ENCODE measurements at regions not wholly inside any gene's neighbourhood (a gene's known extent, or its start where the extent isn't known, plus 50 kb on each side); places are given as distances from the start of the nearest gene placed in this dataset.
"Not testable (repeated sequence)": the region's sequence is repeated elsewhere in the genome, so short reads cannot be mapped to it uniquely, and the experiment has no call there.

DNA sequence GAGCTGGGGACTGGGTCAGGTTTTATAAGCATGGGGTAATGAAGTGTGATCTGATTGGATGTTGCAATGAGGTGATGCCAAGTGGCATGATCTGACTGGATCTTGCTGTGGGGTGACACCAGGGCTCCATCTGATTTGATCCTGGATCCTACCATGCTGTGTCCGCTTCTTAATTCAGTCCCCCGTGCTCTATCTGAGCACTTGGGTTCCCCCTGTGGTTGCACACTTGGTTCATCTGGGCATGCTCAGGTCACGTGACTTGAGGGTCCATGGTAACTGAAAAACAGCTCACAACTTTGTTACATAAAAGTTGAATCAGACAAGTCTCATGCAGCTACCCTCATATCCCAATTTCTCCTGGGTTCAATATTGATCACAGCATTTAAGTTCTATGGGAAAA is 448.6 kb upstream of the NRP1 start:
- DNase-seq (ENCODE audit: low read depth): no peak

DNA sequence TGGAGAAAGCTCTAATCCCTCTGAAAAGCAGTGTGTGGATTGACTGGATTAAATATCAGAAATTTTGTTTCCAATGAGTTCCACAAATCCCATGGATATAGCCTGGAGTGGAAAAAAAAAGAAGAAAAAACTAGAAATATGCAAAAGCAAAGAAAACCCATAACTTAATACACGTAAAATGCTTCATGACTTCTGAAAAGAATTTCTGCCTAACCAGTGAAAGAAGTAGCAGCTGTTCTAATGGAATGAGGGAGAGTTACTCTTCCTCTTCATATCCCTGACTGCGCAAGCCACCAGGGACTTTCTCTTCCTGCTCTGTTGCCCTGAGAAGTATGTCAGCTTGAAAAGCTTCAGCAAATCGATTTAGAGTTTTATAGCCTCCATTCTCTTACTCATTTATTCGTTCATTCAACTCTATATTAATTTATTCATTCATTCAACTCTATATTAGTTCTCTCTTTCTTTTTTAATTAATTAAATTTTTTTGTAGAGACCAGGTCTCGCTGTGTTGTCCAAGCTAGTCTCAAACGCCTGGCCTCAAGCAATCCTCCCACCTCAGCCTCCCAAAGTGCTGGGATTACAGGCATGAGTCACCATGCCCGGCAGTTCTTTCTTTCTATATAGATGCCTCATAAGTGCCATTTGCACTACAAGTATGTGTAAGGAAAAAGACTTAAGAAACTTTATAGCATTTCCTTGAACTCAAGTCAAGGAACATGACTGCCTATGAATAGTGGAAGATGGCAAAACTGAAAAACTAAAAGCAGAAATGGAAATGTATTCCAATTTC is 447.3 kb upstream of the NRP1 start:
- no peak for DNase-seq (ENCODE audit: low read depth)

DNA sequence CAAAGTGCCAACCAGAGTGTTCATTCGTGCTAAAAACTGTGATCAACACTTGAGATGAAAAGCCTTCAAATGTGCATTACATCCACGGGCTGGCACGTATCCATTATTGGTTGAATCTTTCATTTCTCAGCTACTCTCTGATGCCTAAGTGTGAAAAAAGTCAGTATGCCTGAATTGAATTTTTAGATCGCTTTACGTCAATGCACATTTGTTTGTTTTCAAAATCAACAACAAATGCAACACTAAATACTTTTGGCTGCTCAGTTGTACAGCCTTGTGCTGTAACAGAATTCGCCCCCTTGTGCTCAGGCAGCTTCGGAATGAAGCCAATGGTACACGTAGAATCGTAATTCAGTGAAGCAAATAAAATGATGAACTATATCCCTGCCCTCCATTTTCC is 446.5 kb upstream of the NRP1 start:
- DNase-seq (ENCODE audit: low read depth): no peak

- no peak for DNase-seq (ENCODE audit: low read depth)
These were observed 442.8 kb upstream of the NRP1 start for GRCh38 chr10:33777223-33777622.

DNA sequence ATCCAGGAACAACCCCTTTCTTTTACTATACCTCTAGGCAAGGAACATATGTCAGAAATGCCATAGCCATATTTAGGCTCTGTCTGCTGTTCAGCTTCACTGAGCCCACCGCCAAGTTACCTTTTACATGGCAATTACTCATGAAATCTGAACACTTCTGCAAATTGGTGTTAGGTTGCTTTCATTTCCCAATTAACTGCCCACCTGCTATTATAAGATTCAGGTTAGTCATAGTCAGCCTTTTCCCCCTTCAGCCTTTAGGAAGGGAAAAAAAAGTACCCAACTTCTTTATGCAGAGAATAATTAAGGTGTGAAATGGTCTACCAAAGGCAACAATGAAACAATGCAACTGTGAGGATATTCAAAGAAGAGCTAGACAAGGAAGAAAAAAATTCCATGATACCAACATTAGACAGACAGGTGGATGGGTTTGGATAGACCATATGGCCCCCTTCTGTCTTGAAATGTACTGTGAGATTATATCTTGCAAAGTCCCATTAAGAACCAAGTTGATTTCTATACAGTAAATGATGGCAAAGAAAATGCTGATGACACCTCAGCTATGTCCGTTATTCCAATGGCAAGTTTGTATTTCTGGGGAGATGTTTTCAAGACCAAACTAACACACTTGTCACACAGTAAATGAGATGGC is 442.1 kb upstream of the NRP1 start:
- no peak for DNase-seq (ENCODE audit: low read depth)

DNA sequence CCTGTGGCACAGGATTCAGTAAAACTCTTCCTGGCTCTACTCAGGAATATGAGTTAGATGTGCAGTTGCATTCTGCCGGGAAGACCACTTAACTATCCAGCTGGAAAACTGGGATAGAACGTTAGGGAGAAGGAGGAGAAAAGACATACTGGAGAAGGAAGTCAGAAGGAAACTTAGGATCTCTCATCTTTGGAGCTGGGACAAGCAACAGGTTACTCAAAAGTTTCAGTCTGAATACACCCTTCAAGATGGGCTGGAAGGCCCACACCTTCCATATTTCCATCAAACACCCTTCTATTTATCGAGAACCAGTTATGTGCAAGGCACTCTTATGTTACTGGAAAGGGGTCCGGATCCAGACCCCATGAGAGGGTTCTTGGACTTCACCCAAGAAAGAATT is 440.4 kb upstream of the NRP1 start:
- no peak for DNase-seq (ENCODE audit: low read depth)

- DNase-seq (ENCODE audit: low read depth): no peak
These were observed 439.5 kb upstream of the NRP1 start for GRCh38 chr10:33773886-33774480.

DNA sequence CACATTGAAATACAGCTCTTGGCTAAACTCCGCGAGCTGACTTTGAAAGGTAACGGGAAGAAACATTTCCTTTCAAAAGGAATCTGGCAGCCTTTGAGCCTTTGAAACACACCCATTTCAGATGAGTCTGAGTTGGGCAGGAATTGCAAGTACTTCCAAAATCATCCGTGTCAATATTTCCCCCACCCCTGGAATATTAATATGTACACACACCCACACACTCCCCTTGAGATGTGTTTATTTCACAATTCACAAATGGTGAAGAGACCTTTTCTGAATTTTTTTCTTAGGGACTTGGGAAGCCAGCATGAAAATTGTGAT is 438.7 kb upstream of the NRP1 start:
- no peak for DNase-seq (ENCODE audit: low read depth)

GRCh38 chr10:33772370-33773252 is 438.1 kb upstream of the NRP1 start:
- DNase-seq (ENCODE audit: low read depth): no peak

DNA sequence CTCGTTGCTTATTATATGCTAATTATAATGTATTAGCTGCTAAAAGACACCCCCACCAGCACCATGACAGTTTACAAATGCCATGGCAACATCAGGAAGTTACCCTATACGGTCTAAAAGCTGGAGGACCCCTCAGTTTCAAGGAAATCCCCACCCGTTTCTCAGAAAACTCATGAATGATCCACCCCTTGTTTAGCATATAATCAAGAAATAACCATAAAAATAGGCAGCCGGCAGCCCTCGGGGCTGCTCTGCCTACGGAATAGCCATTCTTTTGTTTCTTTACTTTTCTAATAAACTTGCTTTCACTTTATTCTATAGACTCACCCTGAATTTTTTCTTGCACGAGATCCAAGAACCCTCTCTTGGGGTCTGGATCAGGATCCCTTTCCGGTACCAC is 437.4 kb upstream of the NRP1 start:
- not testable (repeated sequence) for DNase-seq (ENCODE audit: low read depth)

GRCh38 chr10:33764694-33765185 is 430.3 kb upstream of the NRP1 start:
- DNase-seq (ENCODE audit: low read depth): no peak

- no peak for DNase-seq (ENCODE audit: low read depth)
These were observed 425.8 kb upstream of the NRP1 start for GRCh38 chr10:33760056-33760943.

GRCh38 chr10:33759191-33759590 is 424.7 kb upstream of the NRP1 start:
- DNase-seq (ENCODE audit: low read depth): no peak

- DNase-seq (ENCODE audit: low read depth): no peak
These were observed 423.8 kb upstream of the NRP1 start for GRCh38 chr10:33758299-33758698.

DNA sequence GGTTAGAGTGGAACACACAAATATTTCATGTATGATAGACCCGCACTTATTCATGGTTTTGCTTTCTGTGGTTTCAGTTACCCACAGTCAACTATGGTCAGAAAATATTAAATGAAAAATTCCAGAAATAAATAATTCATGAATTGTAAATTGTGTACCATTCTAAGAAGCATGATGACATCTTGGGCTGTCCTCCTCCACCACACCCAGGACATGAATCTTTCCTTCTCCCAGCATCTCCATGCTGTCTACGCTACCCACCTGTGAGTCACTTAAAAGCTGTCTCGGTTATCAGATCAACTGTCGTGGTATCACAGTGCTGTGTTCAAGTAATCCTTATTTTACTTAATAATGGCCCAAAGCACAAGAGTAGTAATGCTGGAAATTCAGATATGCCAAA is 419.6 kb upstream of the NRP1 start:
- no peak for DNase-seq (ENCODE audit: low read depth)

GRCh38 chr10:33753389-33753788 is 418.9 kb upstream of the NRP1 start:
- DNase-seq (ENCODE audit: low read depth): no peak

GRCh38 chr10:33749790-33750189 is 415.3 kb upstream of the NRP1 start:
- no peak for DNase-seq (ENCODE audit: low read depth)

DNA sequence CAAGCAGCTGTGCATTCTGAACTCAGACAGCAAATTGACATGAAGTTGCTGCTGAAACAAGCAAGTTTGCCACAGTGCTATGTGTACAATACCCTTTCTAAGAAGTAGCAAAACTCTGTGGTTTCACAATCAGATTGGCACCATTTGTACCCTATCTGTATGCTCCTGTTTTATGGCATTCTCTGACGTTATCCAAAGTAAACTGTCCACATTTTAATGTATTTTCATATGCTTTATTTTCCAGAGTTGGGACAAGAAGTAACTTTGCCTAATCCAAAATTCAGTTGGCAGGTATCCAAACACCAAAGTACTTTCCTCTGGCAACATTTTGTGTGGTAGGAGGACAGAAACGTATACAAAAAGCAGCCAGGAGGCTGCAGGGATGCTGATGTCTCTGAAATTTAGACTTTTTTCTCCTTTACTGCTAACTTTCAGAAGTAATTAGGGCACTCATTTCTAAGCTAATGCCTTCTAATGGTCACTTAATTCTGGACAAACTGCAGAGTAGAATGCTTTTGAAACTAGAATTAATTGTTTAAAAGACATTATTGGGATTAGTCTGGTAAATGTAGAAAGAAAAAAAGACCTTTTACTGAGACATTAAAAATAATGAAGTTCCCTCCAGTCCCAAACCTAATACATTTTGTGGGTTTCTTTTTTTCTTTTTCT is 414.7 kb upstream of the NRP1 start:
- DNase-seq (ENCODE audit: low read depth): no peak

DNA sequence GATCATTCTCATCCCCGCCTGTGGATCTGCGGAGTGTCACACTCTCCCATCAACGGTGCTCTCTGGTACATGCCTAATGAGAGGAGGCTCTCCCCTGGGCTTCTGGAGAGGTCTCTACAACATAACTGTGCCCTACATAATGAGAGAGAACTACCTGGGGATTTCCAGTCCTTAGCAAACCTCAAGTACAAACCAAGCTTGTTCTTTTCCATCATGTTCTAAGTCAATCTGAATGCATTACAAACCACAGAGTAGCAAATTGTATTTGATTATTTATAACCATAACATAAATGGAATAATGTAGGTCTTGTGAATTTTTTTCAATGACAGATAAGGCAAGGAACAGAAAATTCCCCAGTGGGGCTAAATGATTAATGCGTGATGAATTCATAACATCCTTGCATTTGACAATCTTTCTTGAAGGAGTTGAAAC is 412.4 kb upstream of the NRP1 start:
- no peak for DNase-seq (ENCODE audit: low read depth)

DNA sequence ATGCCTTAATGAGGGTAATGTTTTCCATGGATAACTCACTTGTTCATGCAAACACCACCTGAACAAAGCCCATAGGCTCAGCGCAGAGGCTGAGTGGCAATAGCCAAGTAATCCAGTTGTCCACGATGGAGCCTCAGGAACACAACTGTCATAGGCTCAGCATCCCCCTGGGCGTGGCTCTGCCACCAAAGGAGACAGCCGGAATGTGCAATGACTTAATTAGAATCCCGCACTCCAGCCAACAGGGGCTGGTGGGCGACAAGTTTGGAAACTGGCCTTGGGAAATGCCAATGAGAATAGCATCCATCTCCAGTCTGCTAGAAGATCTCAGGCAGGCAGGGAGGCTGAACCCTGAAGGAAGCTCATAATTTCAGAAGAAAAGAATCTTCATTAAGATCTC is 411.7 kb upstream of the NRP1 start:
- no peak for DNase-seq (ENCODE audit: low read depth)

GRCh38 chr10:33743429-33743857 is 409.0 kb upstream of the NRP1 start:
- DNase-seq (ENCODE audit: low read depth): no peak

Data from activated T-cell treated with anti-CD3 and anti-CD28 coated beads for 48 hours (primary cell).